K562 (cell line): ENCODE measurements at regions not wholly inside any gene's neighbourhood (a gene's known extent, or its start where the extent isn't known, plus 50 kb on each side); places are given as distances from the start of the nearest gene placed in this dataset.

ENCODE experiments used
- ATAC-seq: fragments of 200-7000 bp; cut with Tn5 transposase; 3 replicates; pipeline ENCODE4 v1.9.1; 2020; ENCODE audit warnings: moderate library complexity
- BruUV-seq: library from RNA; stranded (reverse); fragments of 400-500 nt; replicated peaks from 2 replicates; lab custom pipeline; 2021; lab: Mats Ljungman, UMichigan
- CTCF ChIA-PET: fragments of 300-600 bp; formaldehyde crosslinking; extraction: SDS; loops from one replicate; lab custom pipeline; 2021; ENCODE audit warnings: low intra/inter-chr PET ratio; lab: Yijun Ruan, JAX
- POLR2A ChIA-PET: fragments of 300-600, 350-650 bp; sonication (Branson Sonifier 250); formaldehyde crosslinking; extraction: SDS; loops from one replicate; lab custom pipeline; 2021; ENCODE audit warnings: antibody characterized with exemption, inconsistent platforms; lab: Yijun Ruan, JAX
- DNase-seq, 4 experiments: peaks; one replicate each; pipeline versions ENCODE4 v3.0.0 to v3.0.0-alpha.2; 2011 to 2018; ENCODE audit warnings: low spot score in 3 of 4, mixed read lengths in 3 of 4; ENCODE audit errors: extremely low read depth in 1 of 4
- FAIRE-seq: peaks from 2 replicates; lab custom pipeline; 2011; peaks lifted over from hg19 to GRCh38; lab: Jason Lieb, UNC
- H2AFZ ChIP-seq: 2 replicates; pipeline ENCODE4 v1.6.0; 2011; ENCODE audit warnings: low read depth, low read length, control low read depth, inconsistent platforms
- H3K27ac ChIP-seq: fragments of 200-600 bp; 3 replicates; pipeline ENCODE4 v1.8.0; 2011; ENCODE audit warnings: low read depth, mild to moderate bottlenecking, control low read depth, inconsistent platforms, low read length, moderate library complexity, mixed read lengths; ENCODE audit errors: extremely low read depth
- H3K27me3 ChIP-seq, 2 experiments: fragments of 300-600 bp in 1 of 2; 2 replicates in 1 of 2; 3 replicates in 1 of 2; pipeline versions ENCODE4 v1.6.0 to v1.8.0; 2011; ENCODE audit warnings: inconsistent platforms in 2 of 2, low read length in 2 of 2, mild to moderate bottlenecking in 1 of 2, mixed read lengths in 1 of 2, moderate library complexity in 1 of 2; ENCODE audit not compliant: control insufficient read depth in 2 of 2, insufficient read depth in 2 of 2
- H3K36me3 ChIP-seq: fragments of 300-600 bp; 3 replicates; pipeline ENCODE4 v1.8.0; 2011; ENCODE audit warnings: mild to moderate bottlenecking, low read length, inconsistent platforms; ENCODE audit not compliant: control insufficient read depth, insufficient read depth
- H3K4me1 ChIP-seq, 2 experiments: fragments of 200-600 bp in 1 of 2; replicated peaks in 1 of 2; 2 replicates in 1 of 2; 3 replicates in 1 of 2; pipeline versions ENCODE4 v1.5.1 to v1.8.0; 2011; ENCODE audit warnings: inconsistent platforms in 2 of 2, low read length in 2 of 2, mild to moderate bottlenecking in 1 of 2, mixed read lengths in 1 of 2, moderate library complexity in 1 of 2; ENCODE audit not compliant: control insufficient read depth in 2 of 2, insufficient read depth in 2 of 2
- H3K4me2 ChIP-seq: 2 replicates; pipeline ENCODE4 v1.6.1; 2011; ENCODE audit warnings: low read length, control low read depth, inconsistent platforms, mixed read lengths; ENCODE audit not compliant: insufficient read depth
- H3K4me3 ChIP-seq: fragments of 200-600 bp; sonication (generic), shearing (Covaris generic); 2 replicates; pipeline ENCODE4 v1.5.1; 2016; ENCODE audit warnings: control low read depth, inconsistent platforms
- H3K79me2 ChIP-seq: fragments of 200-600 bp; 3 replicates; pipeline ENCODE4 v1.8.0; 2011; ENCODE audit warnings: low read length, inconsistent platforms; ENCODE audit not compliant: control insufficient read depth, insufficient read depth
- H3K9ac ChIP-seq, 2 experiments: 2 replicates each; pipeline versions ENCODE4 v1.6.0 to v1.6.1; 2011; ENCODE audit warnings: low read depth in 2 of 2, low read length in 2 of 2, control low read depth in 1 of 2, inconsistent platforms in 1 of 2, mild to moderate bottlenecking in 1 of 2, mixed read lengths in 1 of 2; ENCODE audit not compliant: insufficient read depth in 1 of 2
- H3K9me1 ChIP-seq: one replicate; pipeline ENCODE4 v1.6.0; 2011; ENCODE audit warnings: inconsistent platforms, mild to moderate bottlenecking, low read length, moderate library complexity; ENCODE audit not compliant: control insufficient read depth, insufficient read depth
- H3K9me3 ChIP-seq: replicated peaks from 2 replicates; pipeline ENCODE4 v1.5.1; 2011; ENCODE audit warnings: low read depth, low read length, inconsistent platforms; ENCODE audit not compliant: control insufficient read depth, insufficient read depth
- H4K20me1 ChIP-seq: replicated peaks from 2 replicates; pipeline ENCODE4 v1.6.1; 2011; ENCODE audit warnings: low read length, inconsistent platforms, mixed read lengths; ENCODE audit not compliant: control insufficient read depth, insufficient read depth
- GABPA ChIP-seq: fragments of 200-800 bp; sonication (Bioruptor generic); conservative IDR thresholded peaks from 2 replicates; pipeline ENCODE4 v1.6.1; 2016; ENCODE audit warnings: low read depth, missing genetic modification characterization, missing compliant biosample characterization
- MLX ChIP-seq, 2 experiments: fragments of 450-650 bp in 1 of 2; sonication (generic) in 1 of 2; formaldehyde crosslinking; conservative IDR thresholded peaks; 2 replicates each; pipeline versions ENCODE4 v1.4.0 to v1.8.1; 2020 to 2022; ENCODE audit warnings: mild to moderate bottlenecking in 1 of 2, missing genetic modification reagents in 1 of 2
- RNF219 ChIP-seq: fragments of 250-450 bp; sonication (Bioruptor Pico); IDR thresholded peaks from 2 replicates; pipeline ENCODE4 v1.5.0; 2022; ENCODE audit warnings: mild to moderate bottlenecking
- THAP12 ChIP-seq: fragments of 250-450 bp; sonication (Bioruptor Pico); IDR thresholded peaks from 2 replicates; pipeline ENCODE4 v1.9.0; 2021; ENCODE audit warnings: mild to moderate bottlenecking, inconsistent platforms
- THAP7 ChIP-seq: fragments of 250-450 bp; sonication (Bioruptor Pico); IDR thresholded peaks from 2 replicates; pipeline ENCODE4 v1.5.0; 2021
- UBTF ChIP-seq, 2 experiments: IDR thresholded peaks; 2 replicates each; pipeline ENCODE4 v1.6.1; 2012; ENCODE audit warnings: improper control_type of control experiment in 2 of 2, low read depth in 2 of 2, low read length in 2 of 2, borderline replicate concordance in 1 of 2
- ZNF140 ChIP-seq: fragments of 250-450 bp; sonication (Bioruptor Pico); IDR thresholded peaks from 2 replicates; pipeline ENCODE4 v1.8.0; 2021; ENCODE audit warnings: moderate library complexity, mild to moderate bottlenecking, inconsistent platforms
- ZNF512 ChIP-seq: IDR thresholded peaks from 2 replicates; pipeline ENCODE4 v1.6.1; 2016; ENCODE audit warnings: missing genetic modification characterization, missing compliant biosample characterization
- ZNF57 ChIP-seq: fragments of 450-650 bp; formaldehyde crosslinking; IDR thresholded peaks from 2 replicates; pipeline ENCODE4 v1.4.0; 2020; ENCODE audit warnings: mild to moderate bottlenecking, moderate library complexity
- ZNF589 ChIP-seq: fragments of 200-800 bp; sonication (Bioruptor generic); IDR thresholded peaks from 2 replicates; pipeline ENCODE4 v1.6.1; 2016; ENCODE audit warnings: low read depth, missing genetic modification characterization, missing compliant biosample characterization
- WGBS: fragments of 100-300 bp; shearing (Covaris generic); methylation state at CpG from one replicate; pipeline ENCODE4 v1.1.6; 2016; ENCODE audit warnings: low coverage, mixed read lengths; ENCODE audit not compliant: insufficient coverage; ENCODE audit errors: missing lambda C conversion rate; 5-methylcytosine and 5-hydroxymethylcytosine counted together
- in situ Hi-C: fragments of 300-500 bp; cut with MboI; formaldehyde crosslinking; loops from 4 replicates; pipeline ENCODE4 v1.15.0; 2018; ENCODE audit warnings: inconsistent platforms, mixed read lengths
- intact Hi-C: fragments of 100-400 bp; cut with micrococcal nuclease; formaldehyde crosslinking; loops from 2 replicates; pipeline ENCODE4 v1.14.2; 2022

- TF ChIP-seq ZNF140 (CRISPR knock-in tag) (no peak), THAP12 (CRISPR knock-in tag) (no peak), ZNF57 (no peak), ZNF512 (tag) (no peak), MLX (CRISPR knock-in tag; conservative IDR thresholded peaks at IDR 0.05) (no peak)
Observed at GRCh38 chr3:34365231-34365630, 566.8 kb downstream of the PDCD6IP start (continued).

GRCh38 chr3:34365771-34366170, 567.3 kb downstream of the PDCD6IP start:
- Histone ChIP-seq H3K79me2 (no peaks in the 10 kb centered on the region), H3K4me1 (no peaks in the 10 kb centered on the region), H3K9ac (no peak overlapping the region), H3K4me3 (no peak overlapping the region), H3K9me1 (no peaks in the 10 kb centered on the region), H3K9me3 (no peaks in the 10 kb centered on the region), H2AFZ (no peak overlapping the region), H3K4me2 (no peak overlapping the region), H3K27me3 (no peaks in the 10 kb centered on the region), H3K36me3 (no peaks in the 10 kb centered on the region), H4K20me1 (no peaks in the 10 kb centered on the region), H3K27ac (no peak overlapping the region)
- ATAC-seq (no peak), DNase-seq (no peak), FAIRE-seq (no peak)
- POLR2A ChIA-PET: no interaction called here
- no TSS peak for BruUV-seq
- intact Hi-C loops: no loop called here
- CTCF ChIA-PET: no interaction called here
- in situ Hi-C loops: no loop called here
- 0% methylated on average over 2 of the region's 2 CpGs for WGBS
- no peak for TF ChIP-seq GABPA (tag)
- TF ChIP-seq RNF219: no peak
- no peak for TF ChIP-seq ZNF589
- no peak for TF ChIP-seq THAP7 (CRISPR knock-in tag)
- no peak for TF ChIP-seq UBTF (IDR thresholded peaks at IDR 0.05; ENCODE audit: borderline replicate concordance in 1 of 2, low read depth in 2 of 2, low read length in 2 of 2)
